Karpas-422 (cell line): ENCODE measurements at regions not wholly inside any gene's neighbourhood (a gene's known extent, or its start where the extent isn't known, plus 50 kb on each side); places are given as distances from the start of the nearest gene placed in this dataset.
A peak's percentile ranks its signal among the peaks of the same experiment; 100 is the strongest.

ENCODE experiments used
- DNase-seq: peaks from one replicate; pipeline ENCODE4 v3.0.0-alpha.2; 2015
- H2AFZ ChIP-seq: fragments of 200-600 bp; sonication (generic); 2 replicates; pipeline ENCODE4 v1.6.1; 2014; ENCODE audit warnings: antibody characterized with exemption, low read length, mixed read lengths
- H3K27ac ChIP-seq: fragments of 200-600 bp; sonication (generic); 2 replicates; pipeline ENCODE4 v1.5.1; 2014; ENCODE audit warnings: mild to moderate bottlenecking, low read length, moderate library complexity
- H3K27me3 ChIP-seq: fragments of 200-600 bp; sonication (generic); 2 replicates; pipeline ENCODE4 v1.6.1; 2014; ENCODE audit warnings: low read length, mixed read lengths
- H3K36me3 ChIP-seq: fragments of 200-600 bp; sonication (generic); 2 replicates; pipeline ENCODE4 v1.6.1; 2014; ENCODE audit warnings: low read length, mixed read lengths; ENCODE audit not compliant: insufficient read depth
- H3K4me1 ChIP-seq: fragments of 200-600 bp; sonication (generic); 2 replicates; pipeline ENCODE4 v1.6.1; 2014; ENCODE audit warnings: mild to moderate bottlenecking, low read length, mixed read lengths
- H3K4me2 ChIP-seq: fragments of 200-600 bp; sonication (generic); 2 replicates; pipeline ENCODE4 v1.6.1; 2014; ENCODE audit warnings: low read length, low read depth, mild to moderate bottlenecking; ENCODE audit not compliant: poor library complexity, severe bottlenecking
- H3K4me3 ChIP-seq: fragments of 200-600 bp; sonication (generic); 2 replicates; pipeline ENCODE4 v1.5.1; 2014; ENCODE audit warnings: mild to moderate bottlenecking, antibody characterized with exemption, low read length, mixed read lengths
- H3K79me2 ChIP-seq: fragments of 200-600 bp; sonication (generic); 2 replicates; pipeline ENCODE4 v1.6.1; 2014; ENCODE audit warnings: mild to moderate bottlenecking, low read length, mixed read lengths
- H3K9ac ChIP-seq: fragments of 200-600 bp; sonication (generic); 2 replicates; pipeline ENCODE4 v1.6.0; 2014; ENCODE audit warnings: low read length
- H3K9me2 ChIP-seq: fragments of 200-600 bp; sonication (generic), shearing (Covaris generic); replicated peaks from 2 replicates; pipeline ENCODE4 v1.6.0; 2014; ENCODE audit warnings: mild to moderate bottlenecking, low read length, moderate library complexity; ENCODE audit not compliant: insufficient read depth
- H3K9me3 ChIP-seq: fragments of 300-700, 200-600 bp; sonication (generic); 2 replicates; pipeline ENCODE4 v1.6.1; 2014; ENCODE audit warnings: low read length, mixed read lengths
- H4K20me1 ChIP-seq: fragments of 200-600 bp; sonication (generic); 2 replicates; pipeline ENCODE4 v1.6.1; 2014; ENCODE audit warnings: mild to moderate bottlenecking, antibody characterized with exemption, low read length, low read depth; ENCODE audit not compliant: insufficient read depth

DNA sequence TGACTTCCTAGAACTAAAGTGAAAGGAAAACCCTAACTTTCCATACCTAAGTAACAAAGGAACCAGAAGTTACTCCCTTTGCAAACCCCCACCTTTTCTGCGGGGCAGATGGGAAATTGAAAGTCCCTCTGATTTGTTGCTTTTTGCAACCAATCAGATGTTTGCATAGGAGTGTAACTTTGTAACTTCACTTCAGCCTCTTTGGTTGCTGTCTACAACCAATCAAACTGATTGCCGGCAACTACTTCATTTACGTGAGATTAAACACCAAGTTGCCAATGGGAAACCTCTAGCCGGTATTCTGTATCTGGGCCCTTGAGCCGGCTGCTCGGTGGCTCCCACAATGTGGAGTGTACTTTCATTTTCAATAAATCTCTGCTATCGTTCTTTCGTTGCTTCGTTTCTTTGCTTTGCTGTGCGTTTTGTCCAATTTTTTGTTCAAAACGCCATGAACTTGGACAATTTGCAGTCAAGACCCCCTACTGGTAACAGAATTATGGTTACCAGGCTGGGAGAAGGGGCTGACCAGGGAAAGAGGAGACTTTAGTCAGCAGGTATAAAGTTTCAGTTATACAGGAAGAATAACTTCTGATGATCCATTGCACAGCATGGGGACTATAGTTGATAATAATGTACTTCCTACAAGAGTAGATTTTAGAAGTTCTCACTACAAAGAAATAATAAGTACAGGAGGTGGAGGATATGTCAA is 69.2 kb upstream of the RGS2 start:
- Histone ChIP-seq H3K27me3 (no peaks in the 10 kb centered on the region), H3K4me2 (no peak overlapping the region), H3K9ac (no peak overlapping the region), H3K4me3 (no peak overlapping the region), H3K9me3 (no peaks in the 10 kb centered on the region), H3K9me2 (no peaks in the 10 kb centered on the region), H3K4me1 (no peaks in the 10 kb centered on the region), H2AFZ (no peak overlapping the region; the same call in 1 of the 2 replicates), H3K27ac (no peak overlapping the region), H3K79me2 (no peaks in the 10 kb centered on the region), H3K36me3 (no peaks in the 10 kb centered on the region), H4K20me1 (no peaks in the 10 kb centered on the region)
- no peak for DNase-seq

DNA sequence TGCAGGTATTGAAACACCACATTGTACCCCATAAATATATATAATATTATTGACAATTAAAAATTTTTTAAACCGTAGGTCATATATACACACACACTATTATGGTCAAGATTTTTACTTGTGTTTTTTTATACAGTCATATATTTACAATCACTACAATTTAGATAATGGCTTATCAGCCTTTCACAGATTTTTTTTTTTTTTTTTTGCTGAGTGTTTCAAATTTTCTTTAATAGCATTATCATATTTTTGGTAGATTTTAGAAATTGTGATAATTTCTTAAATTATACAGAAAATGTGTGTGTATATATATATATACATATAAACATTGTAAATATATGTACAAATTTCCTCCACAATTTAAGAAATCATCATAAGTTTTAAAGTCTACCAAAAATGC is 68.6 kb upstream of the RGS2 start:
- Histone ChIP-seq H3K9me3 (no peaks in the 10 kb centered on the region), H3K9me2 (no peaks in the 10 kb centered on the region), H4K20me1 (no peaks in the 10 kb centered on the region), H3K4me2 (no peak overlapping the region), H3K79me2 (no peaks in the 10 kb centered on the region), H3K27ac (no peak overlapping the region), H3K9ac (no peak overlapping the region), H3K4me1 (no peaks in the 10 kb centered on the region), H3K4me3 (no peak overlapping the region), H3K27me3 (no peaks in the 10 kb centered on the region), H3K36me3 (no peaks in the 10 kb centered on the region), H2AFZ (no peak overlapping the region)
- DNase-seq: no peak

DNA sequence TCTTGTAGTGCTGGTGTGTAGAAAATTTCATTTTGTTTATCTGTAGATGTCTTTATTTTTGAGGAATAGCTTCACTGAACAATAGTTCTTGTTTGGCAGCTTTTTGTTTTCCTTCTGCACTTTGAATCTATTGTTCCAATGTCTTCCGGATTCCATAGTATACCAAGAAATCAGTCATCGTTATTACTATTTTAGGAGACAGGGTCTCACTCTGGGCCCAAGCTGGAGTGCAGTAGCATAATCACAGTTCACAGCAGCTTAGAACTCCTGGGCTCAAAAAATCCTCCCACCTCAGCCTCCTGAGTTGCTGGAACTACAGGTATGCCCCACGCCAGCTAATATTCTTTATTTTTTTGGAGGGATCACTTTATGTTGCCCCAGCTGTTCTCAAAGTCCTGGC is 67.7 kb upstream of the RGS2 start:
- Histone ChIP-seq H3K27ac (no peak overlapping the region), H3K27me3 (no peaks in the 10 kb centered on the region), H4K20me1 (no peaks in the 10 kb centered on the region), H3K4me2 (no peak overlapping the region), H3K36me3 (no peaks in the 10 kb centered on the region), H2AFZ (no peak overlapping the region), H3K9me3 (no peaks in the 10 kb centered on the region), H3K4me1 (no peaks in the 10 kb centered on the region), H3K9ac (no peak overlapping the region), H3K79me2 (no peaks in the 10 kb centered on the region), H3K9me2 (no peaks in the 10 kb centered on the region), H3K4me3 (no peak overlapping the region)
- DNase-seq: no peak

DNA sequence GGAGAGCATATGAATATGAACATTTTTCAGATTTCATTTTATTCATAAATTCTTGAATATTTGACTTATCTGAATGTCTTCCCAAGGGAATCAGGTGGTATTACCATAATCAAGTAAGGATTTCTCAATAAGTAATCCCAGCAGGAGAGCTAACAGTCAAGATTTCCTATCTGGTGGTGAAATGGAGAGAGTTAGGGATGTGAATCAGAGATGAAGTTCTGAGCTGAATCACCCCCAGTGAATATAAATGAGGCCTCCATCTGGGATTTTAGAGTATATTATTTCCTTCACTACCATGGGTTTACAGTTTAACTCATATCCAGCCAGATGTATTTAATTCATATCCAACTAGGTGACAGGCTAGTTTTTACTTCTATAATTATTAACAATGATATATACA is 61.5 kb upstream of the RGS2 start:
- Histone ChIP-seq H3K27me3 (no peaks in the 10 kb centered on the region), H3K9me2 (no peaks in the 10 kb centered on the region), H3K4me3 (no peak overlapping the region), H3K4me1 (no peaks in the 10 kb centered on the region), H3K79me2 (no peaks in the 10 kb centered on the region), H4K20me1 (no peaks in the 10 kb centered on the region), H3K4me2 (no peak overlapping the region), H3K36me3 (no peaks in the 10 kb centered on the region), H2AFZ (no peak overlapping the region), H3K27ac (no peak overlapping the region), H3K9me3 (no peaks in the 10 kb centered on the region), H3K9ac (no peak overlapping the region)
- no peak for DNase-seq

DNA sequence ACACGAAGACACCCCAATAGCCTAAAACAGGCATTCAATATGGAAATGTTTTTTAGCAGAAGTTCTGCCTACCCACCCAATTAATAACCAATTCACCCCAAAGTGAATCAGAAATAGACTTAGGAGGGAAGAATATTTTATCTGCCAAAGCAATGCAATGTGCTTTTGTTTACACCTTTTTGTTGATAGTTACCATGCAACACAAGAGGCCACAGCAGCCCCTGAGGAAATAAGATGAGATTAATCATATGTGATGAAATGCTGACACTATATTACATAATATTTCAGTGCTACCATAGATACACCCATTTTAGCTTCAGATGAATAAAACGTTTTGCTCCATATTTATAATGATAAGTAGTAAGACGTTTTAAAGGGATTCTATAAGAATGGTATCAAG is 60.9 kb upstream of the RGS2 start:
- no peaks in the 10 kb centered on the region for H3K27me3 ChIP-seq
- no peak overlapping the region for H3K9ac ChIP-seq
- no peak overlapping the region for H2AFZ ChIP-seq

DNA sequence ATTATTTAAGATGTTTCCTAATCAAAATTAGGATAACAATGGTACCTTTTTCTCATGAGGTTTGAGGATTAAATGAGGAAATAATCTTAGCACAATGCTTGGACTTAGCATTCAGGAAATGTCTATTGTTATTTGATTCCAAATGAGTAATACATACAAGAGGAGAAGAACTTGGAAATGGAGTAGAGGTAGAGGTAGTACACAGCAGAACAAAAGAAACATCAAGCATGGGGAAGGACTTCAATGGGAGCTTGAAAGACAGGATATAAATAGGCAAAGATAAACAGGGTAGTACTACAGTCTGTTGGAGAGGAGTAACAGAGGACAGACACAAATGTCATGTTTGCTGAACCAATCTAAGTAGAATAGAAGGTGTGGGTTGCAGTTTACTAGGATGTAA is 59.5 kb upstream of the RGS2 start:
- H4K20me1 ChIP-seq: no peaks in the 10 kb centered on the region
- no peaks in the 10 kb centered on the region for H3K27me3 ChIP-seq
- H3K9me2 ChIP-seq: no peaks in the 10 kb centered on the region
- no peak overlapping the region for H3K9ac ChIP-seq
- H3K4me3 ChIP-seq: no peak overlapping the region
- H3K4me2 ChIP-seq: no peak overlapping the region
- no peaks in the 10 kb centered on the region for H3K4me1 ChIP-seq
- no peak overlapping the region for H2AFZ ChIP-seq
- no peak for DNase-seq
- H3K27ac ChIP-seq: no peak overlapping the region
- no peaks in the 10 kb centered on the region for H3K9me3 ChIP-seq
- H3K36me3 ChIP-seq: no peaks in the 10 kb centered on the region
- H3K79me2 ChIP-seq: no peaks in the 10 kb centered on the region

More for the DNA sequence above, 60.9 kb upstream of the RGS2 start:
- no peaks in the 10 kb centered on the region for H3K9me3 ChIP-seq
- no peaks in the 10 kb centered on the region for H3K79me2 ChIP-seq
- no peak for DNase-seq
- no peak overlapping the region for H3K4me3 ChIP-seq
- H3K36me3 ChIP-seq: no peaks in the 10 kb centered on the region
- no peaks in the 10 kb centered on the region for H3K4me1 ChIP-seq
- no peak overlapping the region for H3K4me2 ChIP-seq
- H4K20me1 ChIP-seq: no peaks in the 10 kb centered on the region
- no peak overlapping the region for H3K27ac ChIP-seq
- no peaks in the 10 kb centered on the region for H3K9me2 ChIP-seq

DNA sequence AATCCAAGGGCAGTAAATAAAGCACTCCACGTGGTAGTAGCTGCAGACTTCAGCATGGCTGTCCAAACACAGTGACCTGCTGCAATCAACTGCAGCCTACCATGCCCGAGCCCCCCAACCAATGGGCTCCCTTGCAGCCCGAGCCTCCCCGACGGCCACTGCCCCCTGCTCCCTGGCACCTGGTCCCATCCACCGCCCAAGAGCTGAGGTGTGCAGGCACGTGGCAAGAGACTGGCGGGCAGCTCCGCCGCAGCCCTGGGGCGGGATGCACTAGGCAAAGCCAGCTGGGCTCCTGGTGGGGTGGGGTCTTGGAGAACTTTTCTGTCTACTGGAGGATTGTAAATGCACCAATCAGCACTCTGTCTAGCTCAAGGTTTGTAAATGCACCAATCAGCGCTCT is 57.6 kb upstream of the RGS2 start:
- DNase-seq: no peak
- Histone ChIP-seq H3K27ac (no peak overlapping the region), H3K27me3 (no peaks in the 10 kb centered on the region), H3K4me1 (no peaks in the 10 kb centered on the region), H4K20me1 (no peaks in the 10 kb centered on the region), H3K4me2 (no peak overlapping the region), H3K9me3 (no peaks in the 10 kb centered on the region), H3K9me2 (no peaks in the 10 kb centered on the region), H3K9ac (no peak overlapping the region), H3K79me2 (no peaks in the 10 kb centered on the region), H3K4me3 (no peak overlapping the region), H2AFZ (no peak overlapping the region), H3K36me3 (no peaks in the 10 kb centered on the region)

DNA sequence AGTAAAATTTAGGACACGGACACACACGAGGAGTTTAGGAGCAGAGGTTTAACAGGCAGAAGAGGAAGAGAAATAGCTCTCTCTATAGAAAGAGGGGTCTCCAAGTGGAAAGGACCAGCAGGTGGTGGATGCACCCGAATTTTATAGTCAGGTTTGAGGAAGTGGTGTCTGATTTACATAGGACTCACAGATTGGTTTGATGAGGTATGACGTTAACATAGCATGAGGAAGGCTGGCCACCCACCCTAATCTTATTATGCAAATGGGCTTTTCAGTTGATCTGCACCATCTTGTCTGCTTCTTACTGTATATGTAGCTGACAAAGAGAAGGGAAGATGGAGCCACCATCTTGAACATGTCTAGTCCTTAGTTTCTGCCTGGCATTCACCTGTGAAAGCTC is 52.5 kb upstream of the RGS2 start:
- Histone ChIP-seq H3K27ac (no peak overlapping the region), H2AFZ (no peak overlapping the region), H3K79me2 (no peaks in the 10 kb centered on the region), H3K27me3 (no peaks in the 10 kb centered on the region), H3K9ac (no peak overlapping the region), H4K20me1 (no peaks in the 10 kb centered on the region), H3K4me2 (no peak overlapping the region), H3K9me2 (no peaks in the 10 kb centered on the region), H3K4me1 (peaks cover 6% of the 10 kb centered on the region; the same call in 1 of the 2 replicates), H3K36me3 (no peaks in the 10 kb centered on the region), H3K9me3 (no peaks in the 10 kb centered on the region), H3K4me3 (no peak overlapping the region)
- peak; percentile 58 for DNase-seq
